HCT116 (cell line): ENCODE measurements at regions not wholly inside any gene's neighbourhood (a gene's known extent, or its start where the extent isn't known, plus 50 kb on each side); places are given as distances from the start of the nearest gene placed in this dataset.

Source experiments
- CTCF ChIP-seq, 3 experiments: fragments of 200-600 bp in 1 of 3; sonication (generic) in 1 of 3; IDR thresholded peaks in 2 of 3; conservative IDR thresholded peaks in 1 of 3; 2 replicates each; pipeline ENCODE4 v1.5.1; 2012 to 2017; ENCODE audit warnings: low read depth in 2 of 3, low read length in 2 of 3, antibody characterized with exemption in 1 of 3, borderline replicate concordance in 1 of 3, control low read depth in 1 of 3, mild to moderate bottlenecking in 1 of 3, mixed read lengths in 1 of 3, mixed run types in 1 of 3, moderate library complexity in 1 of 3; ENCODE audit not compliant: insufficient read depth in 1 of 3
- EZH2 ChIP-seq: fragments of 200-600 bp; sonication (generic); IDR thresholded peaks from 2 replicates; pipeline ENCODE4 v1.6.1; 2017; ENCODE audit warnings: antibody characterized with exemption, mixed run types
- REST ChIP-seq: IDR thresholded peaks from 2 replicates; pipeline ENCODE4 v1.6.1; 2012; ENCODE audit warnings: low read depth
- YY1 ChIP-seq: IDR thresholded peaks from 2 replicates; pipeline ENCODE4 v1.6.1; 2011; ENCODE audit warnings: low read length, low read depth, moderate library complexity, mild to moderate bottlenecking; ENCODE audit not compliant: insufficient replicate concordance; ENCODE audit errors: extremely low read depth
- ZNF274 ChIP-seq: fragments of 200-500 bp; sonication (Bioruptor generic); IDR thresholded peaks from 2 replicates; pipeline ENCODE4 v1.6.1; 2014; ENCODE audit warnings: mild to moderate bottlenecking, low read depth, low read length, inconsistent platforms

- TF ChIP-seq CTCF (IDR thresholded peaks at IDR 0.05 in 2 of 3, conservative IDR thresholded peaks at IDR 0.05 in 1 of 3; ENCODE audit: borderline replicate concordance in 1 of 3, insufficient read depth in 1 of 3, low read depth in 2 of 3, low read length in 2 of 3) = no peak
- TF ChIP-seq YY1 = no peak
- no peak for TF ChIP-seq REST
- TF ChIP-seq EZH2 = no peak
- no peak for TF ChIP-seq ZNF274
These were observed 124.2 kb upstream of the PTPN1 start for GRCh38 chr20:50385733-50386640.
